GM19240 (cell line): ENCODE measurements at regions not wholly inside any gene's neighbourhood (a gene's known extent, or its start where the extent isn't known, plus 50 kb on each side); places are given as distances from the start of the nearest gene placed in this dataset.
"Not testable (repeated sequence)": the region's sequence is repeated elsewhere in the genome, so short reads cannot be mapped to it uniquely, and the experiment has no call there.

Source experiments
- DNase-seq: peaks from one replicate; pipeline ENCODE4 v3.0.0; 2011; ENCODE audit warnings: low spot score; ENCODE audit not compliant: insufficient read length

DNA sequence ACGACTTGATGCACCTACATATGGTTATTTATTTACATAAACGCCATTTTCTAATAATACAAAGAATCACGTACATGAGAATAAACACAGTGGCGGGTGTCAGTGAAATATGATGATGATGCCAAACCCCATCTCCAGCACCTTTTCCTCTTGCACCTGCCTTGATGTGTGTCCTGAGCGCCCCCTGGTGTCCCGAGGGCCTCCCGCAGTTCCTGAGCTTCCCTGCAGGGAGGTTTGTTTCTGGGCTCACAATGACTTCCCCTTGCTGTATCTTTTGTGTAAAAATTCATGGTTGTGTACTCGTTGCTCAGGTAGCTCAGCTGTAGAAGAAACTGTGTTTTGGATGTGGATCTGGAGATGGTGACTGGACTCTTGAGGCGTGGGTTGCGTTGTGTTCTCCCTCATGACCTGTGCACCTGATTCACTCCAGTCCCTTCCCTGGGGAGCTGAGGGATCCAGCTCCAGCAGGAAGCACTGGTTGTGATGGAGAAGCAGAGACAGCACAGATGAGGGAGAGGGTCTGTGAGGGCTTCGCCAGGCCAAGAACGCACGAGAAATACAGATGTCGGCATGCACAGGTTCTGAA is 1037.8 kb downstream of the TMEM121 start:
- peak; percentile 23 for DNase-seq

DNA sequence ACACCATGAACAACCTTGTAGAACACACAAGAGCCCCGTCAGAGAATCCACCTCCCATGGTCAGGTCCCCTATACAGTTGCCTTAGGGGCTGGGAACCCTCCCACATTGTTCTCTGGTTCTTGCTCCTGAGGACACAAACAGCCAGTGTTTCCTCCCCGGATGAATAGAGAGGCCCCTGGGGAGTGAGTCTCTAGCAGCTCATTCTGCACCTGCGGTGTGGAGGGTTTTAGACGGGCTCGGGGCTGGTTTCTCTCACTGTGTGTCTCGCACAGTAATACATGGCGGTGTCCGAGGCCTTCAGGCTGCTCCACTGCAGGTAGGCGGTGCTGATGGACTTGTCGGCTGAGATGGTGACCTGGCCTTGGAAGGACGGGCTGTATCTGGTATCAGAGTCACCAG is 1052.1 kb downstream of the TMEM121 start:
- DNase-seq: no peak

- no peak for DNase-seq
Observed at GRCh38 chr14:106579084-106579483, 1052.7 kb downstream of the TMEM121 start.

GRCh38 chr14:106585692-106586091 is 1059.3 kb downstream of the TMEM121 start:
- no peak for DNase-seq

- peak; percentile 37 for DNase-seq
Observed at GRCh38 chr14:106586098-106586704, 1059.8 kb downstream of the TMEM121 start.

DNA sequence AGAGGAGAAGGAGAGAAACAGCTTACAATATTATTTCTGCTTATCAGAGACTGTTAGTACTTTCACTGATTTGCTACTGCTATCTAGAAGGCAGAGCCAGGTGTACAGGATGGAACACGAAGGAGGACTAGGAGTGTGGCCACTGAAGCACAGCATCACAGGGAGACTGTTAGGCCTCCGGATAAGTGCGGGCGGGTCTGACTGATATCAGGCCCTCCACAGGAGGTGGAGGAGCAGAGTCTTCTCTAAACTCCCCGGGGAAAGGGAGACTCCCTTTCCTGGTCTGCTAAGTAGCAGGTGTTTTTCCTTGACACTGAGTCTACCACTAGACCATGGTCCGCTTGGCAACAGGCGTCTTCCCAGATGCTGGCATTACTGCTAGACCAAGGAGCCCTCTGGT is 1065.2 kb downstream of the TMEM121 start:
- DNase-seq: not testable (repeated sequence)

GRCh38 chr14:106592115-106592852 is 1065.9 kb downstream of the TMEM121 start:
- DNase-seq: not testable (repeated sequence)

DNA sequence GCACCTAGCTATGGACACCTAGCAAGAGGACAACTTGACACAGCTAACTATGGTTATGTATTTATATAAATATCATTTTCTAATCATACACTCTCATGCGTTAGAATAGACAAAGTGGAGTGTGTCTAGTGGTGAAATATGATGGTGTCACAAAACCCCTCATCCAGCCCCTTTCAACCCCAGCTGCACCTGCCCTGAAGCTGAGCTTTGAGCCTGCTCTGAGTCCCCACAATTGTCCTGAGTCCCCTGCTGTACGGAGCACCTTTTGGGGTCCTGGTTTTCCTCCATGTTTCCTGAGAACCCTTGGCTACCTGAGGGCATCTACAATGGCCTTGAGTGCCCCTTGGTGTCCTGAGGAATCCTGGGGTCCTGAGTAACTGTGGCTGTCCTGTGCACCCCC is 1072.8 kb downstream of the TMEM121 start:
- DNase-seq: no peak

GRCh38 chr14:106605548-106606448 is 1079.4 kb downstream of the TMEM121 start:
- DNase-seq: peak; percentile 65

DNA sequence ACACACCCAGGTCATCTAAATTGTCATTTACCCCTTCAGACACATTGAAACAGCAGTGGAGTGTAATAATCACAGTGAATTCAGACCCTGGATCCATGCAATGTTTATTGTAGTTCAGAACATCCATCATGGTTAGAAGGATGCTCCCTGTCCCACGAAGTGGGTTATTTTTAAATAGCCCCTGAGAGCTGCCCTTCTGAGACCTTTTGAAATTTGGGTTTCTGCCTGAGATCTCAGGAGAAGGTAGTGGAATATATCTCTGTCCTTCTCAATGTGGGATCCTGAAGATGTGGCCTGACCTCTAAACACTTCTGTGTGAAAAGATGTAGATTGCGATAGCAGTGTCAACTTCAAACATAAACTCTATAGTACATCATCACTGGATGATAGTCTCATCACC is 1080.6 kb downstream of the TMEM121 start:
- no peak for DNase-seq

GRCh38 chr14:106610691-106611090 is 1084.3 kb downstream of the TMEM121 start:
- no peak for DNase-seq

GRCh38 chr14:106613256-106613655 is 1086.9 kb downstream of the TMEM121 start:
- DNase-seq: no peak

- DNase-seq: not testable (repeated sequence)
Observed at GRCh38 chr14:106618471-106618951, 1092.1 kb downstream of the TMEM121 start.

- no peak for DNase-seq
Observed at GRCh38 chr14:106619606-106620005, 1093.2 kb downstream of the TMEM121 start.

DNA sequence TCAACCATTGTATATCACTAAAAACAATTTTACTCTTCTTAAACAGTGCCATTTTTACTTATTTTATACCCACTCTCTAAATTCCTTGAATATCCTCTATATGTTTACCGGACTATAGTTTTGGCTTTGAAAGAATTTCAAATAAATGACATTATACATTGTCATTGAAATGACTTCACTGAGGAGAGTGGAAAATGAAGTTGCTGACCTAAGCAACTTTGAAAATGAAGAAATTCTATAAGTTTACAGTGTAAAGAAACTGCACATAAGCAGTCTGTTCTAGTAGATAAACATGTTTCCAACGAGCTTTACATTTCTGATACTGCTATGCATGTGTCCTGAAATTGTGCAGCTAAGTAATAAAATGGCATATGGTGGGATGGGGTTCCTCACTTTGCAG is 1094.0 kb downstream of the TMEM121 start:
- DNase-seq: no peak

DNA sequence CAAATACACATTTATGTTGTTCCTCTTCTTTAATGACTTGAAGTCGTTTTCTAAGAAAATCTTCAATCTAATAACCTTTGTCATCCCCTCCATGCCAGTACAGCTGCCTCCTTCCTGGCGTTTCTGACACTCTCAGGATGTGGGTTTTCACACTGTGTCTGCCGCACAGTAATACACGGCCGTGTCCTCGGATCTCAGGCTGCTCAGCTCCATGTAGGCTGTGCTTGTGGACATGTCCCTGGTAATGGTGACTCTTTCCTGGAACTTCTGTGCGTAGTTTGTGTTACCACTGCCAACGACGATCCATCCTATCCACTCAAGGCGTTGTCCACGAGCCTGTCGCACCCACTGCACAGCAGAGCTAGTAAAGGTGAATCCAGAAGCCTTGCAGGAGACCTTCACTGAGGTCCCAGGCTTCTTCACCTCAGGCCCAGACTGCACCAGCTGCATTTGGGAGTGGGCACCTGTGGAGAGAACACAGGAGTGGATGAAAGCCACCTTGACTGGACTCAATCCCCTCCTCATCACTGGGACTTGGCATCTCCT is 1095.9 kb downstream of the TMEM121 start:
- no peak for DNase-seq

DNA sequence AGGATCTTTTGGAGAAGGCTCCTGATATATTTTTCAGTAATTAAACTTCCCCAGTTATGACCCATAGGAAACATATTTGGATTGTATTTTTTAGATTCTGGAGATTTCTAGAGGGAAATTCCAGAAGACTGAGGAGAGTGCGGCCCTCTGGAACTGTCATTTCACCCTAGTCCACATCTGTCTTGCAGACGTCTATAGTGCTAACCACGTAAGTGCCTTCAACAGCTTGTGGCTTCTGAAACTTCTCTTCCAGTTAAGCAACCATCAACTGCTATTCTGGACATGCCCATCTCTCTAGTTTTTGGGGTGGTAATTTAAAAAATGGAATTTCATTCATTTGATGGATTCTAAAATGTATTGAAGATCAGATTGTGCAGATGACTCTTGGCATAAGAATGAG is 1098.8 kb downstream of the TMEM121 start:
- DNase-seq: no peak

GRCh38 chr14:106626469-106626868 is 1100.1 kb downstream of the TMEM121 start:
- not testable (repeated sequence) for DNase-seq

DNA sequence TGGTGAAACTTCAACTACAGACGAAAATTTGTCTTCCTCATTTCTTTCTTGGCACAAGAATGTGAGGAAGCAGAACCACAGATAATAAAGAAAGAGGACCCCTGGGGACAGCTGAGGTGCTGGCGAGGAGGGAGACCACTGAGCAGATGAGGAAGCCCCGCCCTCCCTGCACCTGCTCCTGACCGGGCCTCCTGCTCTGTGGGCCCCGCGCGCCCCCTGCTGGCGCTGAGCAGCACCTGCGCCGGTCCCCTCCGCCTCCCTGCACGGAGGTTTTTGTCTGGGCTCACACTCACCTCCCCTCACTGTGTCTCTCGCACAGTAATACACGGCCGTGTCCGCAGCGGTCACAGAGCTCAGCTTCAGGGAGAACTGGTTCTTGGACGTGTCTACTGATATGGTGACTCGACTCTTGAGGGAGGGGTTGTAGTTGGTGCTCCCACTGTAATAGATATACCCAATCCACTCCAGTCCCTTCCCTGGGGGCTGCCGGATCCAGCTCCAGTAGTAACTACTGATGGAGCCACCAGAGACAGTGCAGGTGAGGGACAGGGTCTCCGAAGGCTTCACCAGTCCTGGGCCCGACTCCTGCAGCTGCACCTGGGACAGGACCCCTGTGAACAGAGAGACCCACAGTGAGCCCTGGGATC is 1100.7 kb downstream of the TMEM121 start:
- peak; percentile 30 for DNase-seq

DNA sequence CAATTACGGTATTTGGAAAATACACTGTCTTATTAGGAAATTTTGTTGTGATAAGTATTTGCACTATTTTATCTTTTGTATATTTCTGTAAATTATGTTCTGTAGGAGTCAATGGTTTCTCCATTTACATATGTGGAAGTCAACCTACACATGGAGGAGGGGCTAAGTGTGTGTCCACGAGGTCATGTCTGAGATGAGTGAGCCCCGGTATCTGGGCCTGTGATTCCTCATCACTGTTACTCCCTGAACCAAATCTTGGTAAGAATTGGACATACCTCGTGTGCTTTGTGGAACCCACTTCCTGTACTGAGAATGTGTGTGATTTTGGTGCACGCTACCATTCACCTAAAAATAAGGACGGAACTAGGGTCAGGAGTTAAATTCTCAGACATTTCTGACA is 1105.5 kb downstream of the TMEM121 start:
- no peak for DNase-seq

- DNase-seq: no peak
Observed at GRCh38 chr14:106633721-106634120, 1107.3 kb downstream of the TMEM121 start.
